DMS153 treated with DMSO at 0.1 percent for 48 hours (cell line): ENCODE measurements at regions not wholly inside any gene's neighbourhood (a gene's known extent, or its start where the extent isn't known, plus 50 kb on each side); places are given as distances from the start of the nearest gene placed in this dataset.
"Not testable (repeated sequence)": the region's sequence is repeated elsewhere in the genome, so short reads cannot be mapped to it uniquely, and the experiment has no call there.

ENCODE experiments used
- DNase-seq: peaks from one replicate; lab custom pipeline; 2025; ENCODE audit not compliant: unreplicated experiment; lab: John Stamatoyannopoulos, UW

DNA sequence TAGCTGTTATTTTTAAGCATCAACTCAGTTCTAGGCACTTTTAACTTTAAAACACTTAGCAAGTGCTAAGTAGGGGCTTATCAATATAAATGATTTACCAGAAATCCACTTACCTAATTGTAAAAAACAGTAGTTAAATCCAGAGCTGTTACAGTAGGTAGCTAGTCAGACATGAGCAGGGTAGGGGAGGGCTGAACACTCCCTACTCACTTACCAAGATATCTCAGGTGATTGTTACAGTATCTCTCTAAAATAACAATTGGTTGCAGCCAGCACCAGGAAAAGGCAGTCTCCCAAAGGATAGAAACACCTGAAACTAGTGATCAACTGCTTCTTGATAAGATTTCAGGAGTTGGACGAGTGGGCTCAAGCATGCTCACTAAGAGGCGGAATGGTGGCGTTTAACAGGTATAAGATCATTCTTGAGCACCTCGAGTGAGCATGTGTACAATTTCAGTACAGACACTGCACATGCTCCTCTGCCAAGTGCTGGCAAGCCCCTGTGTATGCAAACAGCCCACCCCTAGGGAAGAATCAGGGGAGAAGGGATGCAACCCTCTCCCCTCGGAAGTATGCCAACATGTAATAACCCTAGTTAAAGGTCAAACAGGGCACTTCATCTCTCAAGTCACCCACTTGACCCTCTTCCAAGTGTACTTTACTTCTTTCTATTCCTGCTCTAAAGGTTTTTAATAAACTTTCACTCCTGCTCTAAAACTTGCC, 1113.6 kb upstream of the SEL1L start:
- DNase-seq, result no peak

DNA sequence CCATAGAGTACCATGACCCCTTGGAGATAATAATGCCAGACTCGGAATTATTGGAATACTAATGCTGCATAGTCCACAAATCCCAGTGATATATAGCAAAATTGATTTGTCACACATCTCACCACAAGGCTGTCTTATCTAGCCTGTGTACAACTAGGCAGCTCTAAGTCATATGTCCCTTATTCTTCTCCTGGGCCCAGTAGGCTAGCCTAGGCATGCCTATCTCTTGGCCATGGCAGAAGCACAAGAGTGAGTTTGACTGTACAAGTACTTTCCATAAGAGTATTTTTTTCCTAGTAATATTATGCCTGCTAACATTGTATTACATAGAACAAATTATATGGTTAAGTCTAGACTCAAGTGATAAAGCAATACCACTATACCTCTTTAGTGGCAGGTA, 1122.1 kb upstream of the SEL1L start:
- DNase-seq, result peak; percentile 12

DNA sequence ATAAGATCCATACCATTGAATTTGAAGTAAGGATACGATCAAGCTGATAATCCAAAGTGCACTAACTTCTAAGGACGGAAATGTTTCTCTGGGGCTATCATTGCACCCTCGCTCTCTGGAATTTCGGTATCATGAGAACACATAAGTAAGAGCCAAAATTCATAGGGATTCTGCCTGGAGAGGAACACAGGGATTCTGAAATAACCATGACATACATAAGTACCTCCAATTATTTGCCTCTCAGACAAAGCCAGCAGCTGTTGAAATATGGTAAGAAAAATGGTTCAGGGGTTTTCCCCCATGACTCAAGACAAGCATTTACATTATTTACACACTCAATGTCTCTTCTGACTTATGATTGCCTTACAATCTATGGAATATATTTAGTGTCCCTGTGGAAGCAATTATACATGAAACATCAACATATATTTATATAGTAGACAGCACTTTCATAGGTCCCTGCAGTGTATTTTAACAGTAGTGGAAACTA, 1123.6 kb upstream of the SEL1L start:
- DNase-seq, result no peak

DNA sequence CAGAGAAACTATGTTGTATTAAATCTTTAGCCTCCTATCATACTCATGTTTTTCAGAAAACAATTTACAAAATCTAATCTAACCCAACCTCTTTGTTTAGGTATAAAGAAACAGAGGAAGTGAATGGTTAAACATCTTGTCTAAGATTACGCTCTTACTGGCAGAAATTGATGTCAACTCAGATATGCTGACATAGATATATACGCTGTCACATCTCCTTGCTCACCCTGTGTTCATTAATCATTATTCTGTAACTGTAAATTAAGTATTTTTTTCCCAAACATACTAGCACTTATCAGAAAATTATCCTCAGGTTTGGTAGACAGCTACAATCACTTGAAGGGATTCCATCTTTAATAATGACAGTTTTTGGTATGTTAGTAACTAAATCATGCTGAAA, 1127.6 kb upstream of the SEL1L start:
- DNase-seq, result no peak

DNA sequence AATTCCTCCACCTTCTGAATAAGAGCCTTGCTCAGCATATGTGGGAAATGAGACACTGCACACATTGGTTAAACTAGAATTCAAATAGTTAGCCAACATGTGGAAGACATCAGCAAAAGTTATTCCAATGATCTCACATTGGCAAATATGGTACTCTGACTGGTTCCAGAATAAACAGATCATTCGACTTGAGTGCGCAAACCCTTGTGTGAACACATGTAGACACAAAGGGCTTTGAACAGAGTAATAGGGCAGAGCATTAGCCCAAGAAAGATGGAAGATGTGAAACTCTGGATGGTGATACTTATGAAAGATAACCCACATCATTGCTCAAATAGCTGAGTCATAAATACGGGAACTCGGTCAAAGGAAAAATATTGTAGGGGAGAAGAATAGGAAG, 1133.4 kb upstream of the SEL1L start:
- DNase-seq, result no peak

DNA sequence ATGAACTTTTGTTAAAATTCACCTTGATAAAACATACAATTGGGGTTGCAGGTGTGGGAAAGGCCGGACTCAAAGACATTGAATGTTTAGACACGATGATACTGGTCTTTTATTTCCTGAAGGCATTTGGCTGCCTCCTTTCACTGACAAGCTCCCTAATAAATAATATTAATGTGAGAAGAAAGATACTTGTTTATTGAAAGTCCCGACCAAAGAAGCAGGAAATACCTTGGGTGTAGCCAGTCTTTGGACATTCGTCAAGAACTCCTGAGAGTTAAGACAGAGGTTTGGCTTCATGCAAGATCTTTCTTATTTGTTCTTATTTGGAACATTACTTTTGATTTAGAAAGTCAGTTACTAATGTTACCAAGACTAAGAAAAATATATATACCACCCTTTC, 1133.8 kb upstream of the SEL1L start:
- DNase-seq, result no peak

DNA sequence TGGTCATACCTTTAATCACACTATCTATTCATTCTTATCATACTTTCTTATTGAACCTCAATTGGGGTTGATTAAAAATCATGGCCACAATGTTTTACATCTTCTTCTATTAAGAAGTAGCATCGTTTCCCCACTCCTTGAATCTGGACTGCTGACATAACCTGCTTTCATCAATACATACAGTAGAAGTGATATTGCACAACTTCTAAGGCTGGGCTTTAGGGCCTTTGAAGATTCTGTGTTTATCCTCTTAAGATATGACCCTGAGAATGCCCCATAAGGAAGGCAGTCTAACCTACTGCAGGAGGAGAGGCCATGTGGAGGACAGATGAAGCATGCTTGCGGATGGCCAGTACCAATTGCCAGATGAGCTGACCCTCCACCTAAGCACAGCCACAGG, 1142.8 kb upstream of the SEL1L start:
- DNase-seq, result no peak

DNA sequence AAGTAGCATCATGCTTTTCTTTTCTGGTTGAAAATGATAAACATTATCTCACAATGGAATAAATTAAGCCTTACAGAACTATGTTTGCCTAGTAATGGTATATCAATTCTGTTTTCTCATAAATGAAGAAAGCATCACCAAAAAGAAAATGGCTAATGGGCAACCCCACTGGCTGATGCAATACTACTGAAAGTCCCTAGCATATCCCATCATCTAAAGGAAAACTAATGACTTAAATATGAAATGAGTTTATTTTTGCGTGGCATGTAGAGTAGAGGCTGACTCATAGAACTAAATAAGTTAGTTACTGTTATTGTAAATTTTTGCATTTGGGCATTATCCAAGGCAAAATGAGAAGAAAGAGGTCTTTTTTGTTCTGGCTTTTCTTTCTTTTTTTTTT, 1156.3 kb upstream of the SEL1L start:
- DNase-seq, result no peak

DNA sequence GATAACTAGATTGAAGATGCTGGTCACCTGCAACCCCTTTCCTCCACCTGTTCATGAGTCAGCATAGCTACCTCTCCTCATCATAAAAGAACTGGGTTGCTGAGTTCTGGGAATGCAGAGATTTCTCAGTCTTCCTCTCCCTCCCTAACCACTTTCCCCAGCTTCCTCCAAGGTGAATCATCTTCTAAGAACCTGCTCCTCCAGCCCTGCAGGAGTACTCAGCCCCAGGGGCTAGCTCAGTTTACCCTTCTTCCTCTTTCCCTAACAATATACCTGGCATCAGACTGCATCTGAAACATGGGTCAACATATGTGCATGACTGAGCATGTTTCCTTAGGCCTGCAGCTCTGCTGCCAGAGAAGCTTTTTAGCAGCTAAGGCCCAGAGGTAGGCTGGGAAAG, 1157.5 kb upstream of the SEL1L start:
- DNase-seq, result not testable (repeated sequence)

DNA sequence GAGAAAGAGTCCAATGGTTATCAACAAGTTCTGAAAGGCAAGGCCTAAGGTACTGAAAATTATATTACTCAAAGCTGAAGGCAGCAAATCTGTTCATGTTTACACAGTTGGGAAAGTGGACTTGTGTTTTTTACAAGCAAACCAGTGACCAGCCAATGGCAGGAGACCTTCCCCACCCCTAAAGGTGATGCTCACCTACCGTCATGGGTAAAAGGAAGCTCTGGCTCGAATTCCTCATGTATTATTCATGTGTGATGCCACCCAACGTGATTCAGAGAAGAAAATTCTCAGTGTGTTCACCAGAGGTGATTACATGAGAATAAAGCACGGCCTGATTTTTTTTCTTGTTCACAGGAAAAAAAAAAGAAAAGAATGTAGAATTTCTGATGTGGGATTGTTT, 1161.2 kb upstream of the SEL1L start:
- DNase-seq, result no peak

DNA sequence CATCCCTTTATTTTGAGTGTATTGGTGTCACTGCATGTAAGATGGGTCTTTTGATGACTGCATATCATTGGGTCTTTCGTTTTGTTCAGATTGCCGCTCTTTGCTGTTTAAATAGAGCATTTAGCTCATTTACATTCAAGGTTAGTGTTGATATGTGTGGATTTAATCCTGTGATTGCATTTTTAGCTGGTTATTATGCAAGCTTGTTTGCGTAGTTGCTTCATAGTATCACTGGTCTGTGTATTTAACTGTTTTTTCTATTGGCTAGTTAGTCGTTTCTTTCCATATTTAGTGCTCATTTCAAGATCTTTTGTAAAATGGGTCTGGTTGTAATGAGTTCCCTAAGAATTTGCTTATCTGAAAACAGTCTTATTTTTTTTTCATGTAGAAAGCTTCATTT, 1170.6 kb upstream of the SEL1L start:
- DNase-seq, result no peak

DNA sequence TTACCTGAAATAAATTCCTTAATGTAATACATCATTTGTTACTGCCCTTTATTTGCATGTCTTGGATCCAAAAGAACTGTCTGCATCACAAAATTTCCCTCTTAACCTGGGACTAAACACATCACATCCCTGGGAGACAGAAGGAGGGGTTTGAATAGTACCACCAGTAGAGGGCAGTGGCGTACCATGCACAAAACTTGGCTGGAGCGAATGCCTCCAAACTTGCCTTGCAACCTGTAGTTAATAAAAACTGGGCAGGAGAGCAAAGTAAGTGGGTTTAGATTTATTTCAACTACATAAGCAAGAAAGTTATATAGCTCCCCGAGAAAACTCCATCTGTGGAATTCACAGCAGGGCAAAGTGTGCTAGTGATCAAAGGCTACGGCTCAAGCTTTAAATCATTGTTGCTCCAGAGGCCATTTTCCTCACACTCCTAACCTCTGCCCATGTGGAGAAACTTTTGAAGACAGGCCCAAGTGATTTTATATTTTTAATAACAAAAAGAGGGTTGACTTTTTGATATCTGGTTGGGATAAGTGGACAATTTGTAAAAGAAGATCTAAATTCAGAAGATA, 1176.7 kb upstream of the SEL1L start:
- peak; percentile 12 for DNase-seq

DNA sequence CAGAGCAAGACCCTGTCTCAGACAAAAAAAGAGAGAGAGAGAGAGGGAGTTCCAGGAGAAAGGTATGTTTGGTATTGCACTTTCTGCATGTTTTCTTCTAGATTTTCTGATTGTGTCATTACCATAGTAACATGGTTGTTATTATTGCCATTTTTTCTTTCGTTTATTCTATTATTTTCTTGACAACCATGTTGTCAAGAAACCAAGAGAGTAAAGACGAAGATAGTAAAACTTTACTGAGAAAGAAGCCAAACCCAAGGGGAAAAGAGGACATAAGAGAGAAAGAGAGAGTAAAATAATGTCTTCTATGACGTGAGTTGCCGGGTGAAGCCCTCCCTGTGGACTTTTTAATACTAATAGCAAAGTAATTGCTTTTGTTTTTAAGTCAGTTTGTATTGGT, 1186.0 kb upstream of the SEL1L start:
- no peak for DNase-seq

DNA sequence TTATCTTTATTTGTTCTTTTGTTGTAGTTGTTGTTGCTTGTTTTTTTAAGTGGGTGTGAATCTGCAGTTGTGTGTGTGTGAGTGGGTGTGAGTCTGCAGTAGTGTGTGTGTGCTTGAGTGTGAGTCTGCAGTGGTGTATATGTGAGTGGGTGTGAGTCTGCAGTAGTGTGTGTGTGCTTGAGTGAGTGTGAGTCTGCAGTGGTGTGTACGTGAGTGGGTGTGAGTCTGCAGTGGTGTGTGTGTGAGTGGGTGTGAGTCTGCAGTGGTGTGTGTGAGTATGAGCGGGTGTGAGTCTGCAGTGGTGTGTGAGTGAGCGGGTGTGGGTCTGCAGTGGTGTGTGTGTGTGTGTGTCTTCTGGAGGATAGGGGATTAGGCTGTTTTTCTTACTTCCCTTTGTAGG, 1186.8 kb upstream of the SEL1L start:
- no peak for DNase-seq

DNA sequence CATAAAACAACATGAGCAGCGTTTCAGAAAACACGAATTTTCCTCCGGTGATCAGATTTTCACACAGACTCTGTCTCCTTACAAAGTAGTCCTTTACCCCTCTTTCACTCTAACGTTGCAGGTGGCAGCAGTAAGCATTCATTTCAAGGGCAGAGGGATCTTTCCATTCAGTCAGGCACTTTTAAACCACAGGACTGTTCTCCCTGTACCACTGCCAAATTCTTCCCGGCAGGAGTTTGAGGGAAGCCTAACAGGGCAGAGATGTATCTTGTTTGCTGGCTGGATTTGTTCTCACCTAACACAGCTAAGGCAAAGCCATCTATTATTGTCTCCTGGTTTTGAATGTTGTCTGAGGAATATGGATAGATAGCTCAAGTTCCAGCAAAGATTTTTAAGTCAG, 1187.3 kb upstream of the SEL1L start:
- DNase-seq, result peak; percentile 13

DNA sequence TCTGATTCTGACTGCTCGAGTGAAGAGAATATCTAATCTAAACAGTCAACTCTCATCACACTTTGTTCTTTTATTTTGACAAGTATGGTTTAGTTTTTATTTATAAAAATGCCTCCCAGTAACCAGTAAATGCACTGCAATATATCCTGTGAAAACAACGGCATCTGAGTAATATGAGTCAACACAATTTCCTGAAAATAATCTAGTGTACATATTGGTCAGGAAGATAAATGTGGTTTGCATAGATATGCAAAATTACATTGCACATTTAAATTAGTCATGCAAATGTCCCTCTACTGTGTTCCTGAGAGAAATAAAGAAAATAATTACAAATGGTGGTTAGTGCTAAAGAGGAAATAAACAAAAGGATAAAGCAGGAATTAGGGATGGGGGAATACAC, 1190.7 kb upstream of the SEL1L start:
- no peak for DNase-seq

DNA sequence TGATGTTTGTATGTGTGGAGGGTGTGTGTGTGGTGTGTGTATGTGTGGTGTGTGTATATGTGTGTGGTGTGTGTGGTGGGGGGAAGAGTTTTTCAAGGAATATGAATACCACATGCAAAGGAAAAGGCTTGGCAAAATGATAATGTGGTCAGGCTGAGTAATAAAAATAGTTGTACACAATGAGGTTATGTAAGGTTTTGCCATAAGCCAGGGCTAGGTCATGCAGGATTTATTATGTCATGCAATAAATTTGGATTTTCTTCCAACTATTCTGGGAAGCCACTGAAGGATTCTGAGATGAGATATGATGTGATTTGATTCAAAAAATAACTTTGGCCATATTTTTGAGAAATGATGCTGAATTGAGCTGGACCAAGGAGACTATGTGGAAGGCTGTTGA, 1191.6 kb upstream of the SEL1L start:
- DNase-seq, result no peak

DNA sequence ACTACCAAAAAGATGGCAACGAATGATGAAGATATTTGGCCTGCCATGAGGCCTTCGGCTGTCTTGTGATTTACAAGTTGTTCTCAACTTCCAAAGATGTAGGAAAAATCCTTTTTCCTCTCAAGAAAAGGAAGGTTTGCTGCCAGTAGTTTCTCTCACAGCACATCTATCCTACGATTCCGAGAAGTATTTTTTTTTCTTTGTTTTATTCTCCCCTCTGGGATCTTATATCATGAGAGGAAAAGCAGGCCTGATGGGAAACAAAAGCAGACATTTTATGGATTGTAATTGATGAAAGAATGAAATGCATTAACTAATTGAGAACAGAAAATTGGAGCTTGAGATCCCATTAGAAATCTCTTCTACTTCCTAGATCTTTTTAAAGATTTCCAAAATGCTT, 1197.9 kb upstream of the SEL1L start:
- no peak for DNase-seq

DNA sequence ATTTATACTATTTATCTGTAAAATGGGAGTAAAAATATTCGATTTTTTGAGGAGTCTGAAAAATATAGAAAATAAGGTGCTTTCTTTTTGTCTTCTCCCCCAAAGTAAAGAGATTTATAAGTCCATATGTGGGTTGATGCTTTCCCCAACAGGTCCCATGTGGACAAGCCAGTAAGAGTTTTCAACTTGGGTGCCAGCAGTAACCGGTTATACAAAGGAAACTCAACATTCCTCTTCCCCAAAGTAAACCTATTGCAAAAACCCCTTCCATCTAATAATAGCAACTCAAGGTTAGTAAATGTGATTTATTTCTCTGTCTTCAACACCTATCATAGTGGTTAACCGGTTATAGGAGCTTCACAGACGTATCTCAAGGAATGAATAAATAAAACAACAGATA, 1206.9 kb upstream of the SEL1L start:
- no peak for DNase-seq

DNA sequence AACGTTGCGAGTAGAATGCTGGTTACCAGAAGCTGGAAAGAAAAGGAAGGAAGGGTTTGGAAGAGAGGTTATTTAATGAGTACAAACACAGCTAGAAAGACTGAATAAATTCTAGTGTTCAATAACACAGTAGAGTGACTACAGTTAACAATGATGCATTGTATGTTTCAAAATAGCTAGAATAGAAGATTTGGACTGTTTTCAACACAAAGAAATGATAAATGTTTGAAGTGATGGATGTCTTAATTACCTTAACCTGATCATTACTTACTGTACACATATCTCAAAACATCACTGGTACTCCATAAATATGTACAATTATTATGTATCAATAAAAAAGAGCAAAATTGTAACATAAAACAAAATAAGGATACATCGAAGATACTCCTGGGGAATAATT, 1221.8 kb upstream of the SEL1L start:
- DNase-seq, result no peak

DNA sequence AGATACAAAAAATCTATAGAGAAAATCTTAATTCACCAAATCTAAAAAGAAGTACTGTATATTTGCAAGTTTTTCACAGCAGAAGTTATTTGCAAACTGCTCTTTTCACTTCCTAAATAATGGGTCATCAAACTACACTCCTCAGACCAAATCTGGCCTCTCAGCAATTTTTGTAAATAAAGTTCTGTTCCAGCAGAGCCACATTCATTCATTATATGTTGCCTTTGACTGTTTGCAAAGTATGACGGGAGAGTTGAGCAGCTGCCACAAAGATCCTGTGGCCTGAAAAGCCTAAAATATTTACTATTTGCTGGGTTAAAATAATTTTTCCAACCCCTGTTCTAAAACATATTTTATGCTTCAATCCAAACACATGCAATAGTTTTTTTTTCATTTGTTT, 1222.3 kb upstream of the SEL1L start:
- no peak for DNase-seq

DNA sequence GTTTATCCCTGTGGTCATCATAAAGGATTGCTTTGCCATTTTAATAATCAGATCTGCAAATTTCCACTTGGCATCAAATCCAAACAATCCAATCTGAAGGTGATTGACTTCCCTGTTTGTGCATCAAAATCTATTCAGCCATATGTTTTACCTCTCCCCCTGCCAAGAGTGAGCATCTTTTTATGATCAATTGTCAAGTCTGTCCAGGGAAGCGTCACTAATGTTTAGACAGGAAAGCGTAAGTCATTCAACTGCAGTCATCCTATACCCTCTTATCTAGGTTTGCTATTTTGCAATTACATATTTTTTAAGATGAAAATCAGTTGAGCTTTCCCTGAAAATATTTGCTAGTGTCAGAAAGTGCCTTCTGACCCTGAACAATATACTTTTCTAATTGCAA, 1224.1 kb upstream of the SEL1L start:
- DNase-seq, result no peak

DNA sequence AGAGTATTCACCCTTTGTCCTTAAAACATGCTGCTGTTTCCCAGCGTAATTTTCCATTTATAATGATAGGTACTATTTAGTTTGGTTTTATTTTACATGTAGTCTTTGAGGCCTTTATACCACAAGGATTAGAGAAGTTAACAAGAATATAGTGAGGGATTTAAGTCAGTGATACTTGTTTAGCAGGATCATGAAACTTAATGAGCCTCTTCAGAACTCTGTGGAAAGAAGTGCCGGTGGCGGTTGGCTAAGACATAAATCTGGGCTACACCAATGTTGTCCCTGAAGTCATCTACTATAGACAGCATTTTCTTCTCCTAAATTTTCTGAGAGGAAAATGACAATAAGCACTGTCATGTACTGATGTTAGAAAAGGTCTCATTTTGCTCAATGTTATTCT, 1226.0 kb upstream of the SEL1L start:
- DNase-seq, result no peak
